H9 (cell line): ENCODE measurements at regions not wholly inside any gene's neighbourhood (a gene's known extent, or its start where the extent isn't known, plus 50 kb on each side); places are given as distances from the start of the nearest gene placed in this dataset.

Experiments
- DNase-seq: peaks from one replicate; pipeline ENCODE4 v3.0.0-alpha.2; 2017
- H2AFZ ChIP-seq: one replicate; pipeline ENCODE4 v1.6.1; 2013; ENCODE audit warnings: mild to moderate bottlenecking, low read length, control low read depth, moderate library complexity
- H2AK5ac ChIP-seq: 2 replicates; pipeline ENCODE4 v1.6.1; 2013; ENCODE audit warnings: low read length, control low read depth, mixed read lengths; ENCODE audit not compliant: insufficient read length
- H2BK120ac ChIP-seq: one replicate; pipeline ENCODE4 v1.6.1; 2013; ENCODE audit warnings: low read depth, mild to moderate bottlenecking, low read length, control low read depth, inconsistent platforms; ENCODE audit not compliant: poor library complexity, severe bottlenecking
- H2BK12ac ChIP-seq: 2 replicates; pipeline ENCODE4 v1.6.1; 2013; ENCODE audit warnings: low read length, control low read depth, mixed read lengths, low read depth; ENCODE audit not compliant: insufficient read length
- H2BK15ac ChIP-seq: 2 replicates; pipeline ENCODE4 v1.6.1; 2013; ENCODE audit warnings: low read depth, low read length, control low read depth
- H2BK20ac ChIP-seq: one replicate; pipeline ENCODE4 v1.6.1; 2013; ENCODE audit warnings: low read depth, mild to moderate bottlenecking, low read length, control low read depth, inconsistent platforms; ENCODE audit not compliant: poor library complexity, severe bottlenecking
- H2BK5ac ChIP-seq: 2 replicates; pipeline ENCODE4 v1.6.1; 2013; ENCODE audit warnings: low read length, control low read depth, mixed read lengths; ENCODE audit not compliant: insufficient read length
- H3K14ac ChIP-seq: 2 replicates; pipeline ENCODE4 v1.6.1; 2013; ENCODE audit warnings: low read length, control low read depth; ENCODE audit not compliant: insufficient read depth
- H3K18ac ChIP-seq: 2 replicates; pipeline ENCODE4 v1.6.1; 2013; ENCODE audit warnings: low read depth, mild to moderate bottlenecking, mixed read lengths, low read length, control low read depth; ENCODE audit not compliant: insufficient read length
- H3K23ac ChIP-seq: 2 replicates; pipeline ENCODE4 v1.6.1; 2013; ENCODE audit warnings: low read length, control low read depth, mixed read lengths, low read depth; ENCODE audit not compliant: insufficient read length
- H3K23me2 ChIP-seq: 2 replicates; pipeline ENCODE4 v1.6.1; 2013; ENCODE audit warnings: low read depth, mild to moderate bottlenecking, mixed read lengths, low read length, control low read depth; ENCODE audit not compliant: insufficient read length, poor library complexity, severe bottlenecking
- H3K27ac ChIP-seq: 2 replicates; pipeline ENCODE4 v1.5.1; 2013; ENCODE audit warnings: low read length, control low read depth, mixed read lengths, low read depth; ENCODE audit not compliant: insufficient read length
- H3K27me3 ChIP-seq: 2 replicates; pipeline ENCODE4 v1.6.1; 2013; ENCODE audit warnings: low read length, control low read depth, inconsistent platforms; ENCODE audit not compliant: insufficient read depth
- H3K4ac ChIP-seq: 2 replicates; pipeline ENCODE4 v1.6.1; 2013; ENCODE audit warnings: low read depth, mild to moderate bottlenecking, control low read depth, inconsistent platforms, low read length, moderate library complexity
- H3K4me1 ChIP-seq: 2 replicates; pipeline ENCODE4 v1.6.1; 2013; ENCODE audit warnings: low read length, control low read depth, inconsistent platforms; ENCODE audit not compliant: insufficient read depth
- H3K4me2 ChIP-seq: 2 replicates; pipeline ENCODE4 v1.6.1; 2013; ENCODE audit warnings: low read length, control low read depth, mixed read lengths; ENCODE audit not compliant: insufficient read length, insufficient read depth
- H3K56ac ChIP-seq: 2 replicates; pipeline ENCODE4 v1.6.1; 2013; ENCODE audit warnings: low read depth, mild to moderate bottlenecking, mixed read lengths, low read length, control low read depth; ENCODE audit not compliant: insufficient read length
- H3K79me1 ChIP-seq: 2 replicates; pipeline ENCODE4 v1.6.1; 2013; ENCODE audit warnings: low read depth, mild to moderate bottlenecking, moderate library complexity, low read length, control low read depth, inconsistent platforms; ENCODE audit not compliant: insufficient read depth, poor library complexity, severe bottlenecking
- H3K79me2 ChIP-seq: 2 replicates; pipeline ENCODE4 v1.6.1; 2013; ENCODE audit warnings: low read length, control low read depth, inconsistent platforms; ENCODE audit not compliant: insufficient read depth
- H3K9ac ChIP-seq: 2 replicates; pipeline ENCODE4 v1.6.1; 2013; ENCODE audit warnings: low read length, control low read depth, mixed read lengths; ENCODE audit not compliant: insufficient read length; ENCODE audit errors: extremely low read depth
- H3K9me3 ChIP-seq: one replicate; pipeline ENCODE4 v1.6.1; 2013; ENCODE audit warnings: low read depth, low read length, inconsistent platforms; ENCODE audit not compliant: control insufficient read depth
- H3T11ph ChIP-seq: one replicate; pipeline ENCODE4 v1.6.1; 2013; ENCODE audit warnings: mild to moderate bottlenecking, low read length, control low read depth, inconsistent platforms
- H4K20me1 ChIP-seq: one replicate; pipeline ENCODE4 v1.6.1; 2013; ENCODE audit not compliant: control insufficient read depth, insufficient read length, insufficient read depth
- H4K5ac ChIP-seq: 2 replicates; pipeline ENCODE4 v1.6.1; 2013; ENCODE audit warnings: low read depth, mild to moderate bottlenecking, mixed read lengths, low read length, control low read depth; ENCODE audit not compliant: insufficient read length
- H4K8ac ChIP-seq: replicated peaks from 2 replicates; pipeline ENCODE4 v1.6.1; 2013; ENCODE audit warnings: low read length, control low read depth, mixed read lengths, low read depth; ENCODE audit not compliant: insufficient read length
- H4K91ac ChIP-seq: 2 replicates; pipeline ENCODE4 v1.6.1; 2013; ENCODE audit warnings: low read depth, mild to moderate bottlenecking, moderate library complexity, mixed read lengths, low read length, control low read depth; ENCODE audit not compliant: insufficient read length
- H3K27ac Mint-ChIP-seq, 3 experiments: 2 replicates in 2 of 3; 3 replicates in 1 of 3; pipeline ENCODE4 v1.8.0; 2020 to 2021; ENCODE audit warnings: mixed read lengths in 3 of 3, mild to moderate bottlenecking in 1 of 3, moderate library complexity in 1 of 3
- H3K27me3 Mint-ChIP-seq: 2 replicates; pipeline ENCODE4 v1.8.0; 2021; ENCODE audit warnings: low read depth, mild to moderate bottlenecking, moderate library complexity, mixed read lengths
- H3K36me3 Mint-ChIP-seq, 3 experiments: 2 replicates in 2 of 3; 3 replicates in 1 of 3; pipeline ENCODE4 v1.8.0; 2020 to 2021; ENCODE audit warnings: low read depth in 3 of 3, mixed read lengths in 3 of 3; ENCODE audit not compliant: insufficient read depth in 1 of 3
- H3K4me1 Mint-ChIP-seq, 2 experiments: 2 replicates each; pipeline ENCODE4 v1.8.0; 2020; ENCODE audit warnings: mixed read lengths in 2 of 2
- H3K4me3 Mint-ChIP-seq, 2 experiments: 2 replicates in 1 of 2; 3 replicates in 1 of 2; pipeline ENCODE4 v1.8.0; 2020 to 2021; ENCODE audit warnings: mild to moderate bottlenecking in 2 of 2, mixed read lengths in 2 of 2, moderate library complexity in 1 of 2
- H3K9me3 Mint-ChIP-seq, 2 experiments: 2 replicates in 1 of 2; 3 replicates in 1 of 2; pipeline ENCODE4 v1.8.0; 2020; ENCODE audit warnings: mild to moderate bottlenecking in 2 of 2, mixed read lengths in 2 of 2, moderate library complexity in 1 of 2
- CTCF ChIP-seq: fragments of 200-600 bp; sonication (generic); conservative IDR thresholded peaks from 3 replicates; pipeline ENCODE4 v1.8.0; 2021; ENCODE audit warnings: antibody characterized with exemption, mild to moderate bottlenecking
- WGBS: extraction: QIAGEN DNeasy Blood & Tissue Kit; methylation state at CpG from one replicate; pipeline ENCODE4 v1.1.7; 2013; ENCODE audit warnings: missing lambda C conversion rate, low lambda C conversion rate, mixed read lengths; ENCODE audit not compliant: insufficient read length; ENCODE audit errors: extremely low coverage; 5-methylcytosine and 5-hydroxymethylcytosine counted together

- Histone ChIP-seq H3K18ac (no peak overlapping the region), H3K14ac (no peak overlapping the region), H4K5ac (no peak overlapping the region), H3K27ac (no peak overlapping the region), H2AK5ac (no peak overlapping the region), H3K23ac (no peak overlapping the region), H3K9ac (no peak overlapping the region), H2AFZ (no peak overlapping the region), H3K9me3 (no peaks in the 10 kb centered on the region), H3K4me1 (no peaks in the 10 kb centered on the region), H2BK15ac (no peak overlapping the region), H3K79me2 (no peaks in the 10 kb centered on the region), H3K56ac (no peak overlapping the region), H2BK12ac (no peak overlapping the region), H4K8ac (no peak overlapping the region), H4K91ac (no peak overlapping the region), H2BK5ac (no peak overlapping the region), H2BK20ac (no peak overlapping the region), H2BK120ac (no peak overlapping the region), H3K27me3 (no peaks in the 10 kb centered on the region), H3K4ac (no peak overlapping the region), H3K79me1 (no peaks in the 10 kb centered on the region), H3K23me2 (no peaks in the 10 kb centered on the region), H3K4me2 (no peak overlapping the region), H4K20me1 (no peaks in the 10 kb centered on the region), H3T11ph (no peak overlapping the region)
- TF ChIP-seq CTCF: no peak
- WGBS: no CpG with 5 or more reads among the region's 2 CpGs
- Mint-ChIP-seq H3K36me3 (no peaks in the 10 kb centered on the region; a peak in 1 of 7 replicates), H3K4me1 (no peaks in the 10 kb centered on the region), H3K27me3 (no peaks in the 10 kb centered on the region), H3K4me3 (no peak overlapping the region), H3K27ac (no peak overlapping the region), H3K9me3 (no peaks in the 10 kb centered on the region; a peak in 1 of 5 replicates)
- no peak for DNase-seq
These were observed 768.1 kb downstream of the GBE1 start for GRCh38 chr3:80993241-80993945.
